M059J (cell line): ENCODE measurements at regions not wholly inside any gene's neighbourhood (a gene's known extent, or its start where the extent isn't known, plus 50 kb on each side); places are given as distances from the start of the nearest gene placed in this dataset.
A peak's percentile ranks its signal among the peaks of the same experiment; 100 is the strongest.
"Not testable (repeated sequence)": the region's sequence is repeated elsewhere in the genome, so short reads cannot be mapped to it uniquely, and the experiment has no call there.

Experiments used
- DNase-seq: peaks from one replicate; pipeline ENCODE4 v3.0.0-alpha.2; 2012; ENCODE audit warnings: low read depth

DNA sequence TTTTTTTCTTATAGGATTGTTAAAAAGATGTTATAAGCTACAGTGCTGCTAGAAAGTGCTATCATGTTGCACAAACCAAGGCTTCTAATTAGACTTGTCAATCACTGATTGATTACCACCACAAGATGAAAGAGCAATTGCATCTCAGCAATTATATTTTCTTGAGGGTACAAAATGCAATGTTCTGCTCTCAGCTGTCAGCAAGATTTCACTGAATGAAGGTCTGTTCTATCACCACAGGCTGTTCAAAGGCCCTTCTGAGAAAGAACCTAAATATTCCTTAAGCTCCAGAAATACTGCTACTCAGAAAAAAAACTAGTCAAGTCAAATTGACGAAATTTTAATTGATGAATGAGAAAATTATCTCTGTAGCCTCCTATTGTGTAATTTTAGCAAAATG is 301.9 kb upstream of the KYNU start:
- DNase-seq: no peak

DNA sequence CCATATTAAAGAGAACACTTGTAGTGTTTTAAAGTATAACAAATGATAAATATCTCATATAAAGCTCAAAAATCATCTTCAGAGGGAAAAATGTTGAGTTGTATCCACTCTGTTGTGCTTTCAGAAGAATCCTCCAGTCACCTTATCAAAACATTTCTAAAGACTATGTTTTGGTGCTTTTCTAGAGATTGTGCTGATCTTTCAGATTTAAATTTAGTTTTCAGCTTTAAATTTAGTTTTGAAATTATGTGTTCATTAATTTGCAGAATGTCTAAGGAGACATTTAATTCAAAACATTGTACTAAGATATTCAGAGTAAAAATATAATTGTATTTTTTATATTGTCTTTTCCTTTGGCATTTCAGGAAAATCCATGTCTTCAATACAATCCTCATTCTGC is 303.1 kb upstream of the KYNU start:
- DNase-seq: no peak

DNA sequence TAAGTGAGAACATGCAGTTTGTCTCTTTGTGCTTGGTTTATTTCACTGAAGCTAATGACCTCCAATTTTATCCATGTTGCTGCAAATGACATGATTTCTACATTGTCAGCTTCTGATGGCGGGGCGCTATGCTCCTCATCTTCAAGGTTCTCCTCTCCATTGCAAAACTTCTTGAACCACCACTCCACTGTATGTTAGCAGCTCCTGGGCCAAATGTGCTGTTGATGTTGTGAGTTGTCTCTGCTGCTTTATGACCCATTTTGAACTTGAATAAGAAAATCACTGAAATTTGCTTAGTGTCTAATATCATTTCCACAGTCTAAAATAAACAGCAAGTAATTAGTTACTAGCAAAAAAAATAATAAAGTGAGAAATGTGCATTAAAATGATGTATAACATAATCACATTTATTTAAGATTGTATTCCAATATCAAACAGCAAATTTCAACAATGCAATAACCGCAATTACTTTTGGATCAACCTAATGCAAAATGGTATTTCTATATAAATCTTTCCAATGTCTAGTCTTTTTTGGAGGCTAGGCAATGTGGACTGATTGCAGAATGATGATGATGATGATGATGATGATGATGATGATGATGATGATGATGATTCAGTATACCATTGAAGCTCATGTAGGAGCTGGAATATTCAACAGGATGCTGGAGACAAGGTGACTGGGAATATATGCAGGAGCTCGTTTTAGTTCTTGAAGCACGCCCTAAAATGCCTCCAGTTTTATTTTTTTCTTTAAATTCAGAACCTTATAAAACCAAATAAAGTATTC is 304.9 kb upstream of the KYNU start:
- no peak for DNase-seq

DNA sequence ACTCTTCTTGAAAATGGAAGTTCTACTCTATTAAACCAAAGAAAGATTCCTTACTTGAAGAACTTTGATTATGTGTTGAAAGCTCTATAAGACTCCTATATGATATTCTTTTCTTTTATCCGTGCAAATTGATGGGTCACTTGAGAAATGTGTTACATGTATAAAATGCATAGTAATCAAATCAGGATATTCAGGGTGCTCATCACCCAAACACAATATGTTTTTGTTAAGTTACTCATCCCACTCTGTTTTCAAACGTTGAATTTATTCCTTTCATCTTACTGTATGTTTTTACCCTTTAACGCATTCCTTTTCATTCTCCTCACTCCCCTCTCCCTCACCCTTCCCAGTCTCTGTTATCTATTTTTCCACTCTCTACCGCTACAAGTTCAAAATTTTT is 305.5 kb upstream of the KYNU start:
- DNase-seq: no peak

DNA sequence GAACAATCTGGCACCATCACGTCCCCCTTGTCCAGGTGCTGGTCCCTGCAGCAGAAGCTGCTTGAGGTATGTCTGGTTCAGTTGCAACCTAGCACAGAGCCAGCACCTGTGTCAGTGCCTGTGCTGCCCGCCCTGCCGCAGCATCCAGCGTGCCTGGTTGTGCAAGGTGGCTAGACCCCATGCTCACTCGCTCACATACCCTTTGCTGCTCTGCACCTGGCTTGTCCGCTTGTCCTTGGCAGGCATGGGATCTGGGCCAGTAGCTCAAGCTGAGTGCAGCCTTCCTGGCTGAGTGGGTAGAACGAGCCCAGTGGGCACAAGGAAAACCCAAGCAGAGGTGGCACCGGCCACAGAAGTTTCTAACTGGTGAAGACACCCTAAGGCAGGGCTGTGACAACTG is 314.6 kb upstream of the KYNU start:
- no peak for DNase-seq

DNA sequence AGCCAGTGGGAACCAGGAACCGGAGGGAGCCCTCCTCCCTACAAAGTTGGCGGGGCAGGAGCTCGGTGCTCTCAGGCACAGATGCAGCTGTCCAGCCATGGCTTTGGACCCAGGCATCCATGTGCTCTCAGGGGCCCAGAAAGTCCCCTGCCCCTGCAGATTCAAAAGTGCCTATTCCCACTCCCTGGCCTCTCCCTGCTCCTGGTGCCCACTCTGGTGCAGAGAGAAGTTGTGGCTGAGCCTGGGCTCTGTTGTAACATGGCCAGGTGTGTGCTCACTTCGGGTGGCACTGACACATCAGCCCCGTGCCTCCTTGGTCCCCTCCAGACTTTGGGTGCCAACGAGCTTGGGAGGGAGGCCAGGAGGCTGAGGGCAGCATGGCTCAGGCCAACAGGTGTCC is 315.8 kb upstream of the KYNU start:
- DNase-seq: no peak

DNA sequence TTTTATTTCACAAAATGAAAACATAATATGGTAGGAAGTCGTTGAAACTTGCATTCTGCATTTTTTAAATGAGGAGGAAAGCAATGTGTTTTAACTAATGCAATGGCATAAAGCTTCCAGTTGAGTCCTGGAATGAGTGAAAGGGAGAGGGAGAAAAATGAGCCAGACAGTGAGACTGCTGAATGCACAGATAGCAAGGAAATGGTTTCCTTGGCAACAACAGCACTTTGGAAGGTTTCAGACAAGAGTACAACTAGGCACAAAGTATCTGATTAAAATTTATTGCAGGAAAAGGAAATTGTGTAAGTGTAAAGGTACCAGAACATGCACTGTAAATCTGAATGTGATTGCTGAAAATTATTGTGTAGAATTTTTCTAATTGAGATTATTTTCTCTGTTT is 320.1 kb upstream of the KYNU start:
- DNase-seq: peak; percentile 3

DNA sequence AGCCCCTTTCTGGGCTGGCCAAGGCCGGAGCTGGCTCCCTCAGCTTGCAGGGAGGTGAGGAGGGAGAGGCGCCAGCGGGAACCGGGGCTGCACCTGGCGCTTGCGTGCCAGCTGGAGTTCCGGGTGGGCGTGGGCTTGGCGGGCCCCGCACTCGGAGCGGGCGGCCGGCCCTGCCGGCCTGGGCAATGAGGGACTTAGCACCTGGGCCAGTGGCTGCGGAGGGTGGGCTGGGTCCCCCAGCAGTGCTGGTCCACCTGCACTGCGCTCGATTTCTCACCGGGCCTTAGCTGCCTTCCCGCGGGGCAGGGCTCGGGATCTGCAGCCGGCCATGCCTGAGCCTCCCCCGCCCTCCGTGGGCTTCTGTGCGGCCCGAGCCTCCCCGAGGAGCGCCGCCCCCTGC is 331.5 kb upstream of the KYNU start:
- DNase-seq: not testable (repeated sequence)

DNA sequence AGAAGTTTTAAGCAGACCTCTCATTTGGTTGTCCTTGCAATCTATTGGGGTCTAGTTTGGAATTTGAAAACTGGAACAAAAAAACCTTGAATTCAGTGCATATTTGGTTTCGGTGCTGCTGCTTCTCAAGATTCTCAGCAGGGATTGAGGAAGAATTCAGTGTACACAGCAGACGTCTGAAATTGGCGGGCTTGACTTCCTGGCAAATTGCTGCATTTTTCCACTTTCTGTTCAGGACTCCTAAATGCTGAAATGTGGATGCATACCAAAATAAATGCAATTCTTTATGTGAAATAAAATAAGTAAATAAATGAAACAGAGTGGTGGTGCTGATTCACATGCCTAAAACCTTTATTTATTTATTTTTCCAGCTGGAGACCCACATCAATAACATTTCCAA is 332.4 kb upstream of the KYNU start:
- no peak for DNase-seq

DNA sequence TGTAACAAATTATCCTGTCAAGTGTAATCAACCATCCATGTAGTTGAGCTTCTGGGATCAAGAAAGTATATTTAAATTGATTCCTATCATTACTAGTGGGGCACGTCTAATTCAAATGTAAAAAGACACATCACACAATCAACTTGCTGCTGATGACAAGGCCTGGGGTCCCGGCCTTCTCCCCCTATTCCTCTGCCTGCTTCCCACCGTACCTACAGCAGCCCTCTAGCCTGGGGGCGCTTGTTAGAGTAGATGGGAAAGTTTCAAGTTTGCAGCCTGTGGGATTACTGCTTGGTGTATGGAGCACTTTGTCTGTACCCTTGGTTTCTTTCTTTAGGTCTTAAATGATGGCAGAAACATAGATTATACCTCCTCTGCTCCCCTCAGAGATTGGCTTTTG is 333.3 kb upstream of the KYNU start:
- no peak for DNase-seq

DNA sequence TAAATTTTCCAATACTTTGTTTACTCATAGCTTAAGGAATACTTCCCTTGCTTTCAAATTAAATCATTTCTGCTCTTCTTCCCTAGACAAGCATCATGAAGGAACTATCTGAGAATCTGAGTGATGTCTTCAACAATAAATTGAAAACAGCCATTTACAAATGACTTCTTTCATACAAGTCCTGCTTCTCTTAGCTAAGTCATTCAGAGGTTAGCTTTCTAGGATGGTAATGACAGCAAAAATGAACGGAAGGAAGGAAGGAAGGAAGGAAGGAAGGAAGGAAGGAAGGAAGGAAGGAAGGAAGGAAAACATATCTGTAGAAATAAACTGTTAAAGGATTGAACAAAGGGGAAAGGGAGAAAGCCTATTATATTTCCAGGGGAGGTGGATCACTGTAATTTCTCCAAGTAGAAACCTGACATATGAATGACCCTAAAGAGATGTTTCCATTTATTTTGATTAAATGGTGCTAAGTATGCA is 335.0 kb upstream of the KYNU start:
- DNase-seq: no peak

DNA sequence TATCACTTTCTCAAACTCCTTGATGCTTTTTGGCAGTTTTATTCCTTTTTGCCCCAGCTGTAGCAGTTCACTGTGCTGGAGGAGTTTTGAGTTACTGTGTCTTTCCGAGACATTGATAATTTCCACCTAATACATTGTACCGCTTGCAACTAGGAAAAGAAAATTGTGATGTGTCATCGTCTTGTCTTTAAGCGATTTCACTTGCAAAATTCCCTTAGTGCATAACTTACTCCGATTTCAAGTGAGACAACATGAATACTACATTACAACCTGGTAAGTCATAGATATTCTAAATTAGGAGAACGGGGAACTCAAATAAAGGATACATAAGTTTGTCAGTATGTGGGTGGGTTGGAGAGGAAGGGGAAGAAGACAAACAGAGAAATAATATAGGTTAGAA is 340.5 kb upstream of the KYNU start:
- DNase-seq: no peak

DNA sequence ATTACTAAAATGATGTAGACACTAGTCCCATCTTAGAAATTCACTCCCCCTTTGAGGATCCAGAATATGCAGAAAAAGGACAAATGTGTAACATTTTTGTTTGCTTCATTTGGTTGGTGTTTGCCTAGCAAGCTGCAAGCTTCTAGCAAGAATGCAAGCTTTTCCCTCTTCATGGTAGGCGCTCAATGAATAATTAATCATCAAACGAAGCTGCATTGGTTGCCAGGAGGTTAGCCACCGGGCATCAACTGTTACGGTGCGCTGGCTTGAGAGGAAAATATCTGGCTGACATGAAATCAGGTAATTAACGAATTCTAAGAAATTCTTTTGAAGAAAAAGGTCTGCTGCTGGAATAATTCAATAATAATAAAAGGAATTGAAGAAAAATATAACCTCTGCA is 341.0 kb upstream of the KYNU start:
- DNase-seq: no peak

DNA sequence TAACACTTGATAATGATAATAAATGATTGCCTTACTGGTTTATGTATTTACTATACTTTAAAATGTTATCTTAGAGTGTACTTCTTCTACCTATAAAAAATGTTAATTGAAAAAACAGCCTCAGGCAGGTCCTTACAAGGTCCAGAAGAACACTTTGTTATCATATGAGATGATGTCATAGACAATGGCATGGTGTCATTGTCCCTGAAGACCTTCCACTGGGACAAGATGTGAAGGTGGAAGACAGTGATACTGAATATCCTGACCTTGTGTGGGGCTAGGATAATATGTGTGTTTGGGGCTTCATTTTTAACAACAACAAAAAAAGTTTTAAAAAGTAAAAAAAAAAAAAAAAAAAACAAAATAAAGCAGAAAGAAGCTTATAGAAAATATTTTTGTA is 342.2 kb upstream of the KYNU start:
- no peak for DNase-seq

DNA sequence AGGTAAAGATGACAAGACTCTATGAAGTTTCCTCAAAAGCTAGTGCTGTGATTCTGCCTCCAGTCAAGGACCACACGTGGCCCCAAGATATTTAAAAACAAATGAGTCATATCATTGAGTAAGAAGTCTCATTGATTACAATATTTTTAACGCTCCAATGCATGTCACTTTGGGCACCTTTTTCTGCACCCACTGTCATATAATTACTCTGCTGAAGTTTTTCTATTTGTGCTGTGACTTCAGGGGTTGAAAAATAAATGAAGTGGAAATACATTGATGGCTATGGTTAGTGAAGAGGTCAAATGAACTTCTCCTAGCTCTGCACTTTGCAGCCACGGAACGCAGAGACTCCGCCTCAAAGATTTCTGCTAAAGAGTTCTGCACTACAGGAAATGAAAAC is 344.3 kb upstream of the KYNU start:
- peak; percentile 35 for DNase-seq

DNA sequence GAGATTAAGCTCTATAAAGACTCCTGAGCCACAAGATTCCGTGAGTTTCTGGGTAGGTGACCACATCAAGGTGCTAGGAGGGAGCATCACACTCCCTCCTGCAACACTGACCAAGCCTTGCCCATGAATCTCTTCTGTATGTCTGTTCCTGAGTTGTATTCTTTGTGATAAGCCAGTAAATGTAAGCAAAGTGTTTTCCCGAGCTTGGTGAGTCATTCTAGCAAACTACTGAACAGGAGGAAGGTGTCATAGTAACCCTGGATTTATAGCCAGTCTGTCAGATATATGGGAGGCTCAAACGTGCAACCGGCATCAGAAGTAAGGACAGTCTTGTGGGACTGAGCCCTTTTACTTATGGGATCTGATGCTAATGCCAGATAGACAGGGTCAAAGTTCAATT is 346.1 kb upstream of the KYNU start:
- DNase-seq: peak; percentile 56

DNA sequence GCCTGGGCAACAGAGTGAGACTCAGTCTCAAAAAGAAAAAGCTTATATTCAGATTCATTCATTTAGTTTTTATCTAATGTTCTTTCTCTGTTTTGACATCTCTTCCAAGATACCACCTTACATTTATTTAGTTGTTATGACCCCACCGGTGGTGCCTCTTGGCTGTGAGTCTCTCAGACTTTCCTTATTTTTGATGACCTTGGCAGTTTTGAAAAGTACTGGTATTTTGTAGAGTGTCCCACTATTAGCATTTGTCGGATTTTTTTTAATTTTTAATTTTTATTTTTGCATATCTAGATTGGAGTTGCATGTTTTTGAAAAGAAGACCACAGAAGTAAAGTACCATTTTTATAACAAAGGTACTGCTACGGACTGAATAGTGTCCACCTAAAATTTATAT is 351.7 kb upstream of the KYNU start:
- DNase-seq: no peak

DNA sequence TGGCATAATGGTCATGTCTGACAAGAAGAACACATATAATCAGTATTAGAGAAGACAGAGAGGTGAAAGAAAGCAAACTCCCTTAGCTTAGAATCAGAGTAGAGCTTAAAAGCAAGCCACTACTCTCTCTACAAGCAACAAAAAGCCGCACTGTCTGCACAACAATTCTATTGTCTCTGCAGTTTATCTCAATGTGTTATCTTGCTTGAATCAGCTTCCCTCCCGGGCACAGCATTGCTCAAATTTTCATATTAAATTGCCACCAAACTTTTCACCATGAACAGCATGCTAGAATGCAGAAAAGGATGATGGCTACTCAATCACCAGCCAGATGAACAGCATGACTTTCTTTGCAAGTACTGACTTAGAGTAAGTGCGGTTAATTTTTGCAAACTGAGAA is 356.0 kb upstream of the KYNU start:
- no peak for DNase-seq

DNA sequence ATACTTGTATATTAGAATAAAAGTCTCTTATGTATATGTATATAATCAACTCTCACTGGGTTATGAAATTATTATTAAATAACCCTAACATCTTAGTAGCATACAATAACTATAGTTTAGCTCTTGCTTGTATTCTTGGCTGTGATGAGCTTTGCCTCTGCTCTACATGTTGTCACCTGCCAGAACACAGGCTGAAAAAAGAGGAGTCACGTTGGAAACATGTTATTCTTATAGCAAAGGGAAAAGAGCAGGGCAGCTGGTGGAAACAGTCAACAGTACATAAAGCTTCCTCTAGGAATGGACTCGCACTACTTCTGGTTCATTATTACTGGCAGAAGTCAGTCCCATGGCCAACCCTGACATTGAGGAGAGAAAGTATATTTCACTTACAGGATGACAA is 362.0 kb upstream of the KYNU start:
- no peak for DNase-seq

DNA sequence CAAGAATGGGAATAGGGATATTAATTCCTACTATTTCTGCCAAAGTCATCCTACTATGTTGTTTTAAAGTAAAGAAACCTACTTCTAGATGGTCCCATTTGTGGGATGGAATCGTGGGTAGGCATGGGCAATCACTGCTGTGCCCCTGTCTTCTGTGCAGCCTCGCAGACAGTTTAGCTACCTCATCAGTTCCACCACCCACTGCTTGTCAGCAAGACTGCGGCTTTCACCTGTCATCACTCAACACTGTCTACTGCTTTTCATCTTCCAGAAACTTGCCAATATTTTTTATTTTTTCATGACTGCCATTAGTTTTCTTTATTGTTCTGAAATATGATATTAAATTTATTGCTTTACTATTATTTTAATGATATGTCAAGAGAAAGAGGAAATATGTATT is 368.1 kb upstream of the KYNU start:
- DNase-seq: no peak

DNA sequence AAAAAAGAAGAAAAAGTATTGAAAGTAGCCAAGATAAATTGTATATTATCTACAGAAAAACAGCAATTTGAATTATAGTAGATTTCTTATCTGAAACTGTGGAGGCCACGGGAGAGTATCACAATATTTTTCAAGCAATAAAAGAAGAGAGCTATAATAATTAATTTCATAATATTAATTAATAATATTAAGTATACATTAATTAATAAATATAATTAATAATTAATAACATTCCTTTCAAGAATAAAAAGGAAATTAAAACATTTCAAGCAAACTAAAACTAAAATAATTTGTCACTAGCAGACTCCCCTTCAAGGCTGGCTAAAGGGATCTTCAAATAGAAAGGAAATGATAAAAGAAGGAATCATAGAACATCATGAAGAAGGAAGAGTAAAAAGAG is 372.7 kb upstream of the KYNU start:
- DNase-seq: no peak

DNA sequence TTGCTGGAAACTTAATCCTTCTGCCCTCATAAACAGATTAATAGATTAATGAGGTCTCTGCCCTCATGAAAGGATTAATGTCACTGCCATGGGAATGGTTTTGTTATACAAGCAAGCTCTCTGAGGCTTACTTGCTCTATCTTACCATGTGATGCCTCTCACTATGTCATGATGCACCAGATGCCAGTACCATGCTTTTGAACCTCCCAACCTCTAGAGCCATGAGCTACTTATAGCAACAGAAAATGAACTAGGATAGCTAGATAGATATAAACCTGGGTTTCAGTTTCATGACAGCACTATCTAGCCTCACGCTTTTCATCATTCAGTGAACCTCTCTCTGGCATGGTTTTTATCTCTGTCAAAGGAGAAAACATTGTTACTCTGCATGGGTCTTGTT is 371.6 kb upstream of the LRP1B start:
- DNase-seq: no peak

DNA sequence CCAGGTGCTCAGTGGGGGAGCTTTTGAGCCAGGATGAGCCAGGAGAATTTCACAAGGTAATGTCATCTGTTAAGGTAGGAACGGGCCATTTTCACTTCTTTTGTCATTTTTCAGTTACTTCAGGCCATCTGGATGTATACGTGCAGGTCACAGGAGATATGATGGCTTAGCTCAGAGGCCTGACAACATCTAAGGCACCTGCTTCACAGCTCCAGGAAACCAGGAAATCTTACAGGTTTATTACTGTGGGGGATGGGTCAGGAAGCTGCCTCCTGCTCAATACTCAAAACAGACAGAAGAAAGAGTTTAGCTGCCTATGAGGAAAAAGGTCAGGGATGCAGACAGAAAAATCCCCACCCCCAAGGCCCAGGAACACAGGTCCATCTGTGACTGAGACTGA is 364.3 kb upstream of the LRP1B start:
- DNase-seq: no peak

DNA sequence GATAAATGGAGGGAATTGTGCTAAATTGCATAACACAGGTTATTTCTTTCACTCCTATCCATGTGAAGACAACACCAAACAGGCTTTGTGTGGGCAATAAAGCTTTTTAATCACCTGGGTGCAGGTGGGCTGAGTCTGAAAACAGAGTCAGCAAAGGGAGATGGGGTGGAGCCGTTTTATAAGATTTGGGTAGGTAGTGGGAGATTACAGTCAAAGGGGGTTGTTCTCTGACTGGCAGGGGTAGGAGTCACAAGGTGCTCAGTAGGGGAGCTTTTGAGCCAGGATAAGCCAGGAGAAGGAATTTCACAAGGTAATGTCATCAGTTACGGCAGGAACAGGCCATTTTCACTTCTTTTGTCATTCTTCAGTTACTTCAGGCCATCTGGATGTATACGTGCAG is 358.8 kb upstream of the LRP1B start:
- not testable (repeated sequence) for DNase-seq
